Gastroesophageal sphincter (tissue), 3 donors: ENCODE measurements at regions not wholly inside any gene's neighbourhood (a gene's known extent, or its start where the extent isn't known, plus 50 kb on each side); places are given as distances from the start of the nearest gene placed in this dataset.

Source experiments
- CTCF ChIP-seq, 4 experiments: fragments of 200-600 bp in 2 of 4; fragments of 450-650 bp in 2 of 4; sonication (generic) in 1 of 4; IDR thresholded peaks; one replicate each; pipeline ENCODE4 v1.5.1; 2017 to 2019; ENCODE audit warnings: antibody characterized with exemption in 4 of 4, mild to moderate bottlenecking in 2 of 4, moderate library complexity in 2 of 4
- EP300 ChIP-seq: sonication (generic); formaldehyde crosslinking; IDR thresholded peaks from one replicate; pipeline ENCODE4 v1.6.1; 2017; ENCODE audit warnings: antibody characterized with exemption, mild to moderate bottlenecking
- POLR2A ChIP-seq, 2 donors: fragments of 450-650 bp; IDR thresholded peaks; one replicate each; pipeline ENCODE4 v1.6.1; 2017; ENCODE audit warnings: antibody characterized with exemption in 2 of 2, mild to moderate bottlenecking in 2 of 2, moderate library complexity in 1 of 2
- POLR2AphosphoS5 ChIP-seq: sonication (generic); formaldehyde crosslinking; IDR thresholded peaks from one replicate; pipeline ENCODE4 v1.6.1; 2017; ENCODE audit warnings: antibody characterized with exemption

GRCh38 chr4:161134795-161135194 lies 1029.0 kb downstream of the FSTL5 start:
- TF ChIP-seq EP300 (no peak), POLR2A (IDR thresholded peaks at IDR 0.05) (no peak), CTCF (IDR thresholded peaks at IDR 0.05) (no peak), POLR2AphosphoS5 (no peak)
